DMS 273 (cell line): ENCODE measurements at regions not wholly inside any gene's neighbourhood (a gene's known extent, or its start where the extent isn't known, plus 50 kb on each side); places are given as distances from the start of the nearest gene placed in this dataset.
A peak's percentile ranks its signal among the peaks of the same experiment; 100 is the strongest.

ENCODE experiments used
- DNase-seq: peaks from one replicate; lab custom pipeline; 2025; ENCODE audit not compliant: unreplicated experiment; lab: John Stamatoyannopoulos, UW

DNA sequence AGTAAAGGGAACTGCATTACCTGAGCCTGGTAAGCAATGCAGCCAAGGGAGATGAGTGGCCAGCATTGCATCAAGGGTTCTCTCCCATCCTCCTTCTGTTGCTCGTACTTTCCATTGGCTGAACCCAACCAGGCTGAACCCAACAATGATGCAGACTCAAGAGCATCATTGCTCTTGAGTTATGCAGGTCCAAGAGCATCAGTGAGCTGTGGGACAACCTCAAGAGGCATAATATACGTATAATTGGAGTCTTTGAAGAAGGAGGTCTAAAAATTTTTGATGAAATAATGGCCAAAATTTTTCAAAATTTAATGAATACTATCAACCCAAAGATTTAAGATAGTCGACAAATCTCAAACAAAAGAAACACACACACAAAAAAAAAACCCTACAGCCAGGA, 213.0 kb downstream of the RNF152 start:
- no peak for DNase-seq

DNA sequence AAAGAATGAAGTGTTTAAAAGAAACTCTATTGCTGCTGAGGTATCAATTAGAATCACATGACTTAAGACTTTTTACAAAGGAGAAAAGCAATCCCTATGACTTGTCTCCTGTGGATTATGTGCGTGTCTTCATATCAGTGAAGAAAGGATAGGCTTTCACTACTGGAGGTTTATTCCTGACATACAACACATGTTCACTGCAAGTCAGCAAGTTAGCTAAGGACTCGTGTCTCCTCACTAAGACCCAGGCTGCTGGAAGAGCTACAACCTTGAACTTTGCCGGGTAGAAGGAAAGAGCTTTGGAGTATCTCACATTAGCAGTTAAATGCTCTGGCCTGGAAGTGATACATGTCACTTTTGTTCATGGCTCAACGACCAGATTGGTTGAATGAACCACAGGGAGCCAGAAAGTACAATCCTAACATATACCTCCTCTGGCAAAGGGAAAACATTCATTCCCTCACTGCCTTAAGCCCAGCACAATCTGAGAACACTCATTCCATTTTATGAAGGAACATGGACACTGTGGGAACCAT, 215.3 kb downstream of the RNF152 start:
- no peak for DNase-seq

DNA sequence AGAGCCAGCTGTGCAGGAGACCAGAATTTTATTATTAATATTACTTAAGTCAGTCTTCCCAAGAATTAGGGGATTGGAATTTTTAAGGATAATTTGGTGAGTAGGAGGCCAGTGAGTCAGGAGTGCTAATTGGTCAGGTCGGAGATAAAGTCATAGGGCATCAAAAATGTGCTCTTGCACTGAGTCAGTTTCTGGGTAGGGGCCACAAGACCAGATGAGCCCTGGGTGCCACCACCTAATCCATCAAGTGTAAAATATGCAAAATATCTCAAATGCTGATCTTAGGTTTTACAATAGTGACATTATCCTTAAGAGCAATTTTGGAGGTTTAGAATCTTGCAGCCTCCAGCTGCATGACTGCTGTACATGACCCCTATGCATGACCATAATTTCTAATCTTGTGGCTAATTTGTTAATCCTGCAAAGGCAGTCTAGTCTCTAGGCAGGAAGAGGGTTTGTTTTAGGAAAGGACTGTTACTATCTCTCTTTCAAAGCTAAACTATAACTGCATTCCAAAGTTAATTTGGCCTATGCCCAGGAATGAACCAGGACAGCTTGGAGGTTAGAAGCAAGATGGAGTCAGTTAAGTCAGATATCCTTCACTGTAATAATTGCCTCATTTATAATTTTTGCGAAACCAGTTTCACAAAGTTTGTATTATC, 215.9 kb downstream of the RNF152 start:
- DNase-seq = no peak

GRCh38 chr18:61669320-61669719, 223.5 kb downstream of the RNF152 start:
- no peak for DNase-seq

- no peak for DNase-seq
Observed at GRCh38 chr18:61666876-61667590, 225.8 kb downstream of the RNF152 start.

GRCh38 chr18:61664419-61665084, 228.3 kb downstream of the RNF152 start:
- no peak for DNase-seq

- no peak for DNase-seq
Observed at GRCh38 chr18:61662726-61663125, 230.1 kb downstream of the RNF152 start.

DNA sequence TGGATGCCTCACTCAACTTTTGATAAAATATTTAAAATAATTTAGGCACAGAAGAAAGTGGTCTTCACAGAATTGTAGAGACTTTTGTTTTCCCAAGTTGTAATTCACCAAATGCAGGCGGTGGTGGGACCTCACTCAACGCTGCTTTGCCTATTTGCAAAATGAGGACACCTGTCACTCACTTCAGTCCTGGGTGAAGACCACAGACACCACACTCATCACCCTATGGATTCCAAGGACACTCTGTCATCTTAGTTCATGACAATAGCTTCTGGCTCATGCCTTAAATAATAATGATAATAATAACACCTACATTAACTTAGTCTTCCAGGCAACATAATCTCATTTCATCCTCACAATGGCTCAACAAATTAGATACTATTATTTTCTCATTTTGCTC, 234.4 kb downstream of the RNF152 start:
- DNase-seq = no peak

DNA sequence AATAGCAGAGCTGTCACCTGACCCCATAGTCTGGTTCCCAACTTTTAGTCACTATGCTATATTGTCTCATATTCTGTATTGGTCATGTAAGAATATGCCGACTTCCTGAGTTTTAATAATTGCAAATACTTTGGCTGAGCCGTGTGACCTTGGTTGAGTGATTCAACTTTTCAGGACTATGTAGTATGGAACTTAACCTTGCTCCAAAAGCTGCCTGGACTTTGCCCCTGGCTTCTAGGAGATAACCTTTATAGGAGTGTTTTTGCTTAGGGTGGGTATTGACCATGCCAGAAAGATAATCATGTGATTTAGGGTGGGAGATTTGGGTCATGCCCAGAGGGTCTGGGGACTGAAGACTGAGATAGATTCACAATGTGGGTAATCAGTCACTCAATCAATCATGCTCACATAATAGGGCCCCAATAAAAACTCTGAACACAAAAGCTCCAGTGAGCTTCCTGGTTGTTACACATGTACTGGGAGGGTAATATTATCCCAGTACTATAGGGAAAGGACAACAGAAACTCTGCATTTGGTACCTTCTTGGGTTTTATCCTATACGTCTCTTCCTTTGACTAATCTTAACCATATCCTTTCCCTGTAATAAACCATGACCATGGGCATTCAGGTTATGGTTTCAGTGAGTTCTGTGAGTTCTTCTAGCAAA, 235.6 kb downstream of the RNF152 start:
- no peak for DNase-seq

DNA sequence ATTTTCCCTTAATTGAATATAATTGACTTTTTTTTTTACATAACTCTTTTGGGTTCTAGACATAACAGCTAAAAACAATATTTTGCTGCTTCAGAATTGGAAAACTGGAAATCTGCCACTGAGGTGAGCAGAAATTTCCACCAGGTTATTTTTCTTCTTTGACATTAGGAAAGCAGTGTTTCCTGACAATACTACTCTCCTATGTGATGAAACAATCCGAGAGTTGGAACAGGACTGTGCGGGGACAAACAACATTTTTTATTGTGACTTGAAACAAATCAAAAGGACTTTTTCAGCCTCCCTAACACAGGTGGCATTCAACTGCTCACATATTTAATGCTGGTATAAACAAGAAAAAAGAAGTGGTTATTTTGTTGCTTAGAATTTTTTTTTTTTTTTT, 237.2 kb downstream of the RNF152 start:
- no peak for DNase-seq

DNA sequence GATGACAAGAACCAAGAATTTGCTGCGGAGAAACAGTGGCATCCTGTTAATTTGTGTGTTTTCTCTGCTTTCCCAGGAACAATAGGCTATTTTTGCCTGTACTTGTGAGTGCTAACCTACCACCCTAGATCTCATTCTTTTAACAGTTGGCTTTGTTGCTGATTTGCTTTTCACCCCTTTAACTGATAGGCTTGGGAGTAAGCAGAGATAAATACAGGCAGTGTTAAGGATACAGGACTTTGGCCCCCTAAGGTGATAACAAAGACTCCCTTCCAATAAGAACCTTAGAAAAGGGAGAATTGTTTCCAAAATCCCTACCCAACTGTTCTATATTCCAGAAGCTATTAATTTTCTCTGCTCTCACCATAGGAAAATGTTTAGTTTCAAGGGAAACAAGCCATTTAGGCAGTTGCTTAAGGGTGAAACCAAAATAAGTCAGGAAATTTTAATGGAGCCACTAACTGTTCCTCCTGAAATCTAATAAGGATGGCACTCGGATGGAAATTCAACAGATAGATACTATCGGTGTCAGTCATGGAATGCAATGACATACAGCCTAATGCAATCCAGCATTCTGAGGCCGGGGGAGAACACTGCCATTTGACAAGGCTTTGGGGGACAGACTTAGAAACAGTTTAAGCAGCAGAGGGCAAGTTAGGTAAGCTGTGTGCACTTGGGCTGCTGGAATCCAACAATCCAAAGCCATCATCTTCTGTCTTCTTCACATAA, 238.8 kb downstream of the RNF152 start:
- no peak for DNase-seq

- no peak for DNase-seq
Observed at GRCh38 chr18:61651880-61652268, 240.9 kb downstream of the RNF152 start.

GRCh38 chr18:61651145-61651879, 241.5 kb downstream of the RNF152 start:
- no peak for DNase-seq

- no peak for DNase-seq
Observed at GRCh38 chr18:61643884-61644647, 248.7 kb downstream of the RNF152 start.

GRCh38 chr18:61639886-61640285, 252.9 kb downstream of the RNF152 start:
- DNase-seq = no peak

DNA sequence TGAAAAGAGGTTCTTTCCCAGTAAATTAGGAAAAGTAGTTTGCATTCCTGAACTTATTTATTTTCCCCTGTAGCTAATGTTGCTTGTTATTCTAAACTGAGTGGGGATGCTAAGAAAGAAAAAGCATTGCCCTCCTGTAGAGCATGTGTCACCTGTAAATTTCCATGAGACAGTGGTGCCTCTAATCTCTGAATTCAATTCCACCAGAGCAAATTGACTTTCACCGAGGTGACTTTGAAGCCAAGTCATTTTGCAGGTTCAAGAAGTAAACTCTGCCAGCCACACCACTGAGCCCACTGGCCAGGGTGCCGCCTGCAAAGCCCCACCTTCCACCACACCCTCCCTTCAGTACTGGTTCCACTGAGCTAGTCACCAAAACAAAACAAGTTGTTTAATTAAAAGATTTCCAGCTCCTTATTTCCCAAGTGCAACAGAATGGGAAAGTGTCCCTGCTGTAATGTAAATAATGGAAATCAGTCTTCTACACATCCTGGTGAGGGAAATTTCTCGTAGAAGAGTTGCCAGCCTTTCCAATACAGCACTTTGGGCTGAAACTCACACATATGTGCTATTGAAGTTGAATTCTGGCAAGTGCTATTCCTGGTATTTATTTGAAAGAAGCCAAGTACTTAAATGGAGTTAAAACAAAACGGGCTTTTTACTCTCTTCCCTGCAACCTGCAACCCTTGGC, 254.8 kb downstream of the RNF152 start:
- DNase-seq = no peak

DNA sequence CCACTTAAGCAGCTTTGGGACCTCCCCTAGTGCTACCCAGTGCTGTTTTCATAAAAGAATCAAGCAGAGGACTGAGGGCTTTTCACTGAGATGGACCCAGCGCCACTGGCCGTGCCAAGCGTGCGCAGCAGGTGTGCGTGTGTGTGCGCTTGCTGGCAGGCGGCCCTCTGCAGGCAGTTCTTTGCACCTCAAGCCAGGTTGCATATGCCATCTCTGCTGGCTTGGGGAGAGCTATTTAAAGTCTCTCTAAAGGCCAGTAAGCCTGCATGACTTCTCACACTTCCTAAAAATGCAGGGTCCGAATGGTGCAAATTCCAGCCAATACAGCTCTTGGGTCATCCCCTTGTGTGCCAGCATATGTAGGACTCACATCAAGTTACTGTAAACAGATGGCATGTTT, 255.5 kb downstream of the RNF152 start:
- peak; percentile 24 for DNase-seq

- peak; percentile 90 for DNase-seq
Observed at GRCh38 chr18:61635901-61636528, 256.8 kb downstream of the RNF152 start.
